Right lobe of liver (tissue), 4 donors: ENCODE measurements at regions not wholly inside any gene's neighbourhood (a gene's known extent, or its start where the extent isn't known, plus 50 kb on each side); places are given as distances from the start of the nearest gene placed in this dataset.

Source experiments
- CTCF ChIP-seq, 4 donors: fragments of 200-600 bp in 3 of 4; fragments of 450-650 bp in 1 of 4; IDR thresholded peaks; one replicate each; pipeline versions ENCODE4 v1.5.1 to v1.8.0; 2016 to 2022; ENCODE audit warnings: antibody characterized with exemption in 4 of 4, mild to moderate bottlenecking in 2 of 4
- POLR2A ChIP-seq: fragments of 450-650 bp; IDR thresholded peaks from one replicate; pipeline ENCODE4 v1.6.1; 2017; ENCODE audit warnings: antibody characterized with exemption, mild to moderate bottlenecking
- donor health status: DM: no; HTN: no; CAD: no.
- donor health status: DM: no; HTN: no; CAD: no.
- donor health status: DM: no; HTN: yes; CAD: no.

- TF ChIP-seq CTCF (IDR thresholded peaks at IDR 0.05) (no peak), POLR2A (no peak)
These were observed 122.3 kb upstream of the GALNT17 start for GRCh38 chr7:71009636-71010035.
